ENCODE measurements at regions not wholly inside any gene's neighbourhood (a gene's known extent, or its start where the extent isn't known, plus 50 kb on each side); places are given as distances from the start of the nearest gene placed in this dataset.
A peak's percentile ranks its signal among the peaks of the same experiment; 100 is the strongest.

GRCh38 chr11:128304116-128304515 lies 283.2 kb downstream of the ETS1 start:
- TF ChIP-seq CTCF (IDR thresholded peaks at IDR 0.05), result no peak
- H3K9me3 ChIP-seq, result no peaks in the 10 kb centered on the region
- H3K36me3 ChIP-seq, result no peaks in the 10 kb centered on the region
- no peaks in the 10 kb centered on the region for H3K27me3 ChIP-seq
- H3K4me3 ChIP-seq, result no peak overlapping the region
- H3K27ac ChIP-seq, result no peak overlapping the region
- H3K4me1 ChIP-seq, result peaks cover 3% of the 10 kb centered on the region
- DNase-seq (no peak), ATAC-seq (no peak)
- intact Hi-C loops (cut with DNase I), result no loop called here

GRCh38 chr11:128303383-128303782 lies 284.0 kb downstream of the ETS1 start:
- Histone ChIP-seq H3K4me1 (peaks cover 10% of the 10 kb centered on the region), H3K36me3 (no peaks in the 10 kb centered on the region), H3K9me3 (no peaks in the 10 kb centered on the region), H3K4me3 (no peak overlapping the region), H3K27ac (no peak overlapping the region), H3K27me3 (no peaks in the 10 kb centered on the region)
- intact Hi-C loops (cut with DNase I), result no loop called here
- no peak for TF ChIP-seq CTCF (IDR thresholded peaks at IDR 0.05)
- DNase-seq (no peak), ATAC-seq (no peak)

GRCh38 chr11:128302425-128303186 lies 284.8 kb downstream of the ETS1 start:
- peak; percentile 80 for ATAC-seq
- no peak for DNase-seq
- Histone ChIP-seq H3K4me3 (no peak overlapping the region), H3K27me3 (no peaks in the 10 kb centered on the region), H3K36me3 (no peaks in the 10 kb centered on the region), H3K27ac (peak overlapping the region; percentile 43), H3K9me3 (no peaks in the 10 kb centered on the region), H3K4me1 (peaks cover 16% of the 10 kb centered on the region)
- no peak for TF ChIP-seq CTCF (IDR thresholded peaks at IDR 0.05)
- intact Hi-C loops (cut with DNase I), result no loop called here

- H3K27me3 ChIP-seq, result no peaks in the 10 kb centered on the region
- TF ChIP-seq CTCF (IDR thresholded peaks at IDR 0.05), result no peak
- intact Hi-C loops (cut with DNase I), result no loop called here
- DNase-seq (no peak), ATAC-seq (no peak)
- no peaks in the 10 kb centered on the region for H3K9me3 ChIP-seq
- H3K36me3 ChIP-seq, result no peaks in the 10 kb centered on the region
- peaks cover 16% of the 10 kb centered on the region for H3K4me1 ChIP-seq
- H3K4me3 ChIP-seq, result no peak overlapping the region
- peak overlapping the region; percentile 43 for H3K27ac ChIP-seq
Observed at GRCh38 chr11:128301756-128302155, 285.6 kb downstream of the ETS1 start.

GRCh38 chr11:128300785-128301184 lies 286.6 kb downstream of the ETS1 start:
- TF ChIP-seq CTCF (IDR thresholded peaks at IDR 0.05), result no peak
- no peaks in the 10 kb centered on the region for H3K27me3 ChIP-seq
- intact Hi-C loops (cut with DNase I), result no loop called here
- no peak for DNase-seq
- H3K4me1 ChIP-seq, result peaks cover 16% of the 10 kb centered on the region
- H3K9me3 ChIP-seq, result no peaks in the 10 kb centered on the region
- H3K4me3 ChIP-seq, result no peak overlapping the region
- no peaks in the 10 kb centered on the region for H3K36me3 ChIP-seq
- ATAC-seq, result no peak
- H3K27ac ChIP-seq, result no peak overlapping the region
